Heart right ventricle (tissue), 16 donors: ENCODE measurements at regions not wholly inside any gene's neighbourhood (a gene's known extent, or its start where the extent isn't known, plus 50 kb on each side); places are given as distances from the start of the nearest gene placed in this dataset.

ENCODE experiments used
- ATAC-seq, 8 donors: fragments of 200-7000 bp; cut with Tn5 transposase; one replicate each; pipeline ENCODE4 v1.9.1; 2020; ENCODE audit warnings: mild to moderate bottlenecking in 8 of 8, moderate library complexity in 8 of 8, moderate number of reproducible peaks in 1 of 8
- DNase-seq, 2 donors: peaks; one replicate each; pipeline ENCODE4 v3.0.0-alpha.2; 2020
- H3K27ac ChIP-seq, 10 donors: fragments of 200-600 bp; sonication (generic) in 2 of 10; one replicate each; pipeline versions ENCODE4 v1.5.0 to v1.8.0; 2020 to 2022; ENCODE audit warnings: mild to moderate bottlenecking in 3 of 10
- H3K27me3 ChIP-seq, 7 donors: fragments of 200-600 bp; one replicate each; pipeline ENCODE4 v1.8.0; 2021 to 2022; ENCODE audit warnings: mild to moderate bottlenecking in 2 of 7
- H3K36me3 ChIP-seq, 9 donors: fragments of 200-600 bp; sonication (generic) in 1 of 9; one replicate each; pipeline versions ENCODE4 v1.5.0 to v1.8.0; 2020 to 2022; ENCODE audit warnings: mild to moderate bottlenecking in 2 of 9
- H3K4me1 ChIP-seq, 9 donors: fragments of 200-600 bp; sonication (generic) in 1 of 9; one replicate each; pipeline versions ENCODE4 v1.5.0 to v1.8.0; 2020 to 2022; ENCODE audit warnings: mild to moderate bottlenecking in 4 of 9
- H3K4me3 ChIP-seq, 10 donors: fragments of 200-600 bp; sonication (generic) in 2 of 10; one replicate each; pipeline versions ENCODE4 v1.5.0 to v1.8.0; 2020 to 2022; ENCODE audit warnings: mild to moderate bottlenecking in 7 of 10, moderate library complexity in 2 of 10
- H3K9me3 ChIP-seq, 11 donors: fragments of 200-600 bp in 10 of 11; sonication (generic) in 2 of 11; one replicate each; pipeline versions ENCODE4 v1.5.0 to v1.8.0; 2013 to 2022; ENCODE audit warnings: mild to moderate bottlenecking in 2 of 11, control low read depth in 1 of 11, moderate library complexity in 1 of 11
- WGBS, 2 donors: extraction: QIAGEN DNeasy Blood & Tissue Kit; methylation state at CpG; one replicate each; pipeline ENCODE4 v1.1.7; 2013; ENCODE audit warnings: inconsistent platforms in 1 of 2; 5-methylcytosine and 5-hydroxymethylcytosine counted together
- intact Hi-C, 10 donors: fragments of 100-400 bp; cut with DNase I; formaldehyde crosslinking; loops; one replicate each; pipeline versions ENCODE4 v1.11.1 to v1.14.2; 2022
- TF ChIP-seq, protein P1 (sequence below), 9 donors: fragments of 200-600 bp; sonication (generic) in 2 of 9; IDR thresholded peaks; one replicate each; pipeline versions ENCODE4 v1.5.0 to v1.8.0; 2021 to 2022; ENCODE audit warnings: antibody characterized with exemption in 9 of 9, mild to moderate bottlenecking in 5 of 9, moderate library complexity in 1 of 9
- donor health status: Arrhythmogenic right ventricular cardiomyopathy.
- donor health status: ischemic (EF 13 %, LVEDD 7.1; RV severe dilation, severe dysfunction).
- donor health status: healthy with polysubstance abuse.
- donor health status: DM: no; HTN: yes; CAD: no.
- donor health status: DM: no; HTN: no; CAD: no.
- donor health status: ischemic (EF 25% LVEDD 6.9; RV normal size, moderate dysfunction).
- donor health status: ischemic (EF 25% LVEDD 5.7; RV mildly dilated, moderate dysfunction).
- donor health status: healthy.
- donor health status: DM: yes; HTN: yes; CAD: no.
- donor health status: Ischemic cardiomyopathy.
- donor health status: ischemic (EF 35%, LVEDD 5.7; RV mildly dilated, moderate dysfunction).
- donor health status: nonischemic (EF 11% LVEDD 7.7; RV severe dilation, severe dysfunction).
- donor health status: DM: yes; HTN: yes; CAD: no.
- donor health status: PGD.
- donor health status: ischemic (EF 29% LVEDD 5.4; RV normal size, mild dysfunction).
- donor health status: nonischemic (EF 23%, LVEDD 6.1; RV moderate dilation, normal function).

DNA sequence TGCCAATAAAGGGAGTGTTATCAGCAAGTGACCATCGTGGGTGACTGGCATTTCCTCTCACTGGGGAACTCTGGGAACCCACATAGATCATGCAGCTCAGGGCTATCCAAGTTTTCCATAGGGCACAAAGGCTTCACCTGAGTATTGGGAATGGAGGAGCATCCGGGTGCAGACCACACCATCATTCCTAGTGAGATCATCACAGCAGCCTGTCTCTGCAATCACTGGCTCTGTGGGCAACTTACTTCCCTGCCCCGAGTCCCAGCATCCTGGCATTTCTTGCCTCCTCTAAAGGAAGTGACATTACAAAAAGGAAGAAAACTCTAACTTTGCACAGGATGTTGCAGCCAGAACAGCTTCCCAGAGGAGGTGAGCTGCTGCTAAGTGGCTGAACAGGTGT lies 80.6 kb upstream of the SHB start:
- Histone ChIP-seq H3K27ac (no peak overlapping the region), H3K27me3 (peaks cover 0 to 12% (median 0%) of the 10 kb centered on the region in 7 donors), H3K9me3 (no peaks in the 10 kb centered on the region), H3K4me3 (no peak overlapping the region), H3K36me3 (no peaks in the 10 kb centered on the region), H3K4me1 (no peaks in the 10 kb centered on the region)
- 38 to 49% methylated on average over 3 of the region's 3 CpGs for WGBS, 2 donors
- DNase-seq (no peak), ATAC-seq (no peak)
- intact Hi-C loops, result loop anchor here in 3 of 10 donors (10.0 kb wide), 2 partner anchors 55 to 65 kb away; no protein-coding TSS in a partner anchor
- TF ChIP-seq, protein P1, sequence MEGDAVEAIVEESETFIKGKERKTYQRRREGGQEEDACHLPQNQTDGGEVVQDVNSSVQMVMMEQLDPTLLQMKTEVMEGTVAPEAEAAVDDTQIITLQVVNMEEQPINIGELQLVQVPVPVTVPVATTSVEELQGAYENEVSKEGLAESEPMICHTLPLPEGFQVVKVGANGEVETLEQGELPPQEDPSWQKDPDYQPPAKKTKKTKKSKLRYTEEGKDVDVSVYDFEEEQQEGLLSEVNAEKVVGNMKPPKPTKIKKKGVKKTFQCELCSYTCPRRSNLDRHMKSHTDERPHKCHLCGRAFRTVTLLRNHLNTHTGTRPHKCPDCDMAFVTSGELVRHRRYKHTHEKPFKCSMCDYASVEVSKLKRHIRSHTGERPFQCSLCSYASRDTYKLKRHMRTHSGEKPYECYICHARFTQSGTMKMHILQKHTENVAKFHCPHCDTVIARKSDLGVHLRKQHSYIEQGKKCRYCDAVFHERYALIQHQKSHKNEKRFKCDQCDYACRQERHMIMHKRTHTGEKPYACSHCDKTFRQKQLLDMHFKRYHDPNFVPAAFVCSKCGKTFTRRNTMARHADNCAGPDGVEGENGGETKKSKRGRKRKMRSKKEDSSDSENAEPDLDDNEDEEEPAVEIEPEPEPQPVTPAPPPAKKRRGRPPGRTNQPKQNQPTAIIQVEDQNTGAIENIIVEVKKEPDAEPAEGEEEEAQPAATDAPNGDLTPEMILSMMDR (IDR thresholded peaks at IDR 0.05), result no peak

DNA sequence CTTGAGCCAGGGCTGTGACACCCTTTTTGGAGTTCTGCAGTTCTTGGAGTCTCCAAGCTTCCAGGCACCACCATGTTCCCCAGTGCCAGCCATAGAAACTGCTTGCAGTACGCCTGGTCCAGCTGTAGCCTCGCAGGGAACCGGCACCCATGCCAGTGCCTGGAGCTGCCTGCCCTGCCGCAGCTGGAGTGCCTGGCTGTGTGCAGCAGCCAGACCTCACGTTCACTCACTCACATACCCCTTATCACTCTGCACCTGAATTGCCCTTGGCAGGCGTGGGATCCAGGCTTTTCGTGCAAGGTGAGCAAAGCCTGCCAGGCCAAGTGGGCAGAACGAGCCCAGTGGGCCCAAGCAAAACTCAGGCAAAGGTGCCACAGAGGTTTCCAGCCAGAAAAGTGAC lies 77.8 kb upstream of the SHB start:
- intact Hi-C loops, result no loop called here

DNA sequence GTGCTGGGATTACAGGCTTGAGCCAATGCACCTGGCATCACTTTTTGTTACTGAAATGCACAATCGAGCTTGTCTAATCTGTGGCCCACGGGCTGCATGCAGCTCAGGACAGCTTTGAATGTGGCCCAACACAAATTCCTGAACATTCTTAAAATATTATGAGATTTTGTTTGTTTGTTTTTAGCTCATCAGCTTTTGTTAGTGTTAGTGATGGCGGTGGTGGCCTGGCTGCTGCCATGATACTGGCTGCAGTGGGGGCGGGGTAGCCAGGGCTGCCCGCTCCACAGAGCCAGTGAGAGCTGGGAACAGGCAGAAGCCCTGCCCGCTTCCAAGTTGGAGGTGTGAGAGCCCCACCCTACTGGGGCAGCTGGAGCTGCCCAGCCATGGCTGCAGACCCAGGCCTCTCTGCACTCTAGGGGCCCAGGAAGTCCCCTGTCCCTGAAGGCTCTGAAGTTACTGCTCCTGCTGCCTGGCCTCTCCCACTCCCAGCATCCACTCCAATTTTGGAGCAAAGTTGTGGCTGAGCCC lies 76.6 kb upstream of the SHB start:
- 79 to 88% methylated on average over 6 of the region's 6 CpGs for WGBS, 2 donors
- Histone ChIP-seq H3K4me3 (no peak overlapping the region), H3K27me3 (peaks cover 0 to 14% (median 3%) of the 10 kb centered on the region in 7 donors), H3K9me3 (no peaks in the 10 kb centered on the region), H3K36me3 (no peaks in the 10 kb centered on the region), H3K4me1 (peaks cover 0 to 17% (median 8%) of the 10 kb centered on the region in 9 donors), H3K27ac (no peak overlapping the region)
- intact Hi-C loops, result no loop called here
- DNase-seq (no peak), ATAC-seq (no peak)
- TF ChIP-seq, protein P1 (IDR thresholded peaks at IDR 0.05), result no peak

More for the DNA sequence above, 77.8 kb upstream of the SHB start:
- Histone ChIP-seq H3K4me3 (no peak overlapping the region), H3K36me3 (no peaks in the 10 kb centered on the region), H3K27me3 (peaks cover 0 to 14% (median 3%) of the 10 kb centered on the region in 7 donors), H3K9me3 (no peaks in the 10 kb centered on the region), H3K27ac (no peak overlapping the region), H3K4me1 (peaks cover 0 to 10% (median 6%) of the 10 kb centered on the region in 9 donors)
- TF ChIP-seq, protein P1 (IDR thresholded peaks at IDR 0.05), result no peak
- DNase-seq, result no peak
- ATAC-seq, result no peak
- 85 to 88% methylated on average over 8 of the region's 8 CpGs for WGBS, 2 donors

DNA sequence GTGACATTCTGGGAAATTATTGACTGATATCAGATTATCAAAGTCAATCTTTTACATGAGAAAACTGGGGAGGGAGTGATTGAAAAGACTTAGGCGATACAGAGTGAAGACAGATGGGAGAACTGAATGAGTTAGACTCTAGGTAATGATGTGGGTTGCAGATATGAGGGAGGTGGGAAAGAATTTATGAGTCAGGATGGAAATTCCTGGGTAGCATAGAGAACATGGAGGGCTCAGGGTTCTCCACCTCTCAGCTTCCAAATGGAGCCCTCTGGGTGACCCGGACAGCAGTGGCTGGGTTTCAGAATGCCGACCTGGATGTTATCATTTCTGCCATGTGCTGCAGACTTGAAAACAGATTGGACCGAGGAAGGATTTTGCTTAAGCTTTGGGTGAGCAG lies 75.4 kb upstream of the SHB start:
- no peak for ATAC-seq
- intact Hi-C loops, result no loop called here
- Histone ChIP-seq H3K27ac (no peak overlapping the region), H3K4me1 (peaks cover 0 to 17% (median 8%) of the 10 kb centered on the region in 9 donors), H3K9me3 (no peaks in the 10 kb centered on the region), H3K4me3 (no peak overlapping the region), H3K27me3 (peaks cover 0 to 22% (median 9%) of the 10 kb centered on the region in 7 donors), H3K36me3 (no peaks in the 10 kb centered on the region)
- no peak for DNase-seq
- WGBS, 2 donors, result 58 to 71% methylated on average over 4 of the region's 4 CpGs
- TF ChIP-seq, protein P1 (IDR thresholded peaks at IDR 0.05), result no peak
